ENCODE measurements at regions not wholly inside any gene's neighbourhood (a gene's known extent, or its start where the extent isn't known, plus 50 kb on each side); places are given as distances from the start of the nearest gene placed in this dataset.
A peak's percentile ranks its signal among the peaks of the same experiment; 100 is the strongest.

DNA sequence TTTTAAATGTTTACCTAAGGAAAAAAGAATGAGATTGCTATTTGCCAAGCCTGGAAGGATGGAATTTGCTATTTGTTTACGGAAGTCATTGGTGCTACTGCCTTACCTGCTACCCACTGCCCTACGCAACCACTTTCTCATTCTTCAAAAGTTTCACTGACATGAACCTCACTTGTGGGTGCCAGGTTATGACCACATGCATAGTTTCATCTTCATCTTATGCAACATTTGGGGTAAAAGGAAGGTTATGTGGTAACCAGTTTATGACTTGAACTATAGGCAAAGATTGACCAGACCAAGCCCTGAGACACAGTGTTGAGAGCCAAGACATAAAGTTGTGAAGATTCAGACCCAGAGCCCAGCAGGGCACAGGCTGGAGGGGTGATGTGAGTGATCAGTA is 142.5 kb downstream of the LACC1 start:
- DNase-seq (ENCODE audit: low read depth) = no peak

DNA sequence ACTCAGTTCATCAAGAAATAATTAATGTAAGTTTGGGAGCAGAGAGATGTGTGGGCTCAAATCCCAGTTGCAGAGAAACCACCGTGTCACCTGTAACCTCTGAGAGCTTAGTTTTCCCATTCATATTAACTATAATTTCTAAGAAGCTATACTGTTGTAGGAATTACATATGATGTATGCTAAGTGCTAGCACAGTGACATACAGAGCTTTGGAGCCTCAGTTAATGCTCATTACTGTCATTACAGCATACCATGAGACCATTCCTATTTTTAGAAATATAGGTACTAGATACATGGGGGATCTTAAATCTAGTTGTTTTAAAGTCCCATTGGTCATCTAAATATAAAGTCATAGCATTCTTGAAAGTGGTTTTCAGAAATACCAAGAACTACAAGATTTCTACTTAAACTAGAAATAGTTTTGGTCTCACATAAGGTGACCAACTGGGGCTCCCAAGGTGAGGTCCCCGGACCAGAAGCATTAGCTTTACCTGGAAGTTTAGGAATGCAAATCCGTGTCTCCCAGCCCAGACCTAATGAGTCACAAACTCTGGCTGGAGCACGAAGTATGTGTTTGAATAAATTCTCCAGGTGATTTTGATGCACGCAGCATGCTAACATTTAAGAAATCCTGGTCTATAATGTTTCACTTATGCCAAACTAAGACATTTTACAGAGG is 144.6 kb downstream of the LACC1 start:
- DNase-seq (ENCODE audit: low read depth) = no peak

DNA sequence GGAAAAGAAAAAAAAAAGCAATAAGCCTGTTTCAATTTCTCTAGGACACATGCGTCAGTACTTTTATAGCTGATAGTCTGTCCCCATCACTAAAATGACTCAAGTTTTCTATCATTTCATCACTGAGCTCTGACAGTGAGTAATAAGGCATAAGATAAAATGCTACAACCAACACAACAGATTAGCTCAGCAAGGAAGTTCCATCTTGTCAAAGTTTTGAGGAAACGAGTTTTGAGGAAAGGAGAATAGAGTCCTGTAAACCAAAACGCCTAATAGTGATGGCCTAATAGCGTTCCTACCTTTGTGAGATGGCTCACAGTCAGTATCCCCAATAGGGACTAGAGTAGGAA is 145.1 kb downstream of the LACC1 start:
- no peak for DNase-seq (ENCODE audit: low read depth)

DNA sequence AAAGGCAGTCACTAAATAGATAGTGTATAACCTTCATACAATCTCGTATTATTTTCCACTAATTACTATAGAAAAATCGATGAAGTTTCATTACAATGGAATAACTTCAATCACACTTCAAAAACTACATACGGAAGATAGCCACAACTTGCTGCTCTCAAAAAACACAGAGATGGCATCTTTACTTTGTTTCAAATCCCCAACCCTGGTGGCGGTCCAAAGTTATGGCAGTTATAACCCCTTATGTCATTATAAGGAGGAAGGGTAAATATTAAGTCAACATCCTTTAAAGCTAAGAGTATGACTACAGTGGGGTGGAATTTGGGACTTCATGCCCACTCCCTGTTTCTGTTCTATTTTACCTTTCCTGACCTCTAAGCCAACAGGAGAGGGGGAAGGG is 146.5 kb downstream of the LACC1 start:
- no peak for DNase-seq (ENCODE audit: low read depth)

DNA sequence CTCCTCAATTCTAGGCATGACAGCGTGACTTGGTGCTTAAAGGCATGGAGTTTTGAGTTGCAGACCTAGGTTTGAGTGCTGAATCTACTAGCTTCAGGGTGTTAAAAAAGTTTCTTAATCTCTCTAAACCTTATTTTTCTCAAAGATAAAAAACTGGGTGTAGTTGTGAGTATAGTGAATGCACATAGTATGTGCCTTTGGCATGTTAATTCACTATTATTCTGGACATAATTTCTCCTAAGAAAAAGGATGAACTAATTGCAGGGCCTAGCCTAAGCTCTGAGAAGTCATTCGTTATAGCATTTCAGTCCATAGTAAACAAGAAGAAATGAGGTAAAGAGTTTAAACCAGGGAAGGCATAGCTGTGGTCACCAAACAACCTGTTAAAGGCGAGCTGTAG is 149.0 kb downstream of the LACC1 start:
- DNase-seq (ENCODE audit: low read depth) = no peak

DNA sequence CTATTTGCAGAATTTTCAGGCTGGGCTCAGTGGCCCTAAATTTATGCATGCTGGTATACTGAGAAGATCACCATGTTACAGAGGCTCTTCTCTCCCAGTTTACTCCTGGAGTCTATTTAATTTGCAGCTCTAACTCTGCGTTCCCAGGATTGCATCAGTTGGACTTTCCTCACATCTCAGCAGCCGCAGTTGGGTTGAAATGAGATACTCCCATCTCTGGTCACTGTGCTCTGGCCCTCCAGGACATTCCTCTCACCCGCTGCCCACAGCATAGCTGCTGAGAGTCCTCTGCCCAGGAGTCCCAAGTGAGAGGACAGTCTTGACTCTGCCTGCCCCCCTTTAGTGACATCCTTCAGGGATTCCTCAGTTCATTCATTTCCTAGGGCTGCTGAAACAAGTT is 150.9 kb downstream of the LACC1 start:
- peak; percentile 66 for DNase-seq (ENCODE audit: low read depth)

DNA sequence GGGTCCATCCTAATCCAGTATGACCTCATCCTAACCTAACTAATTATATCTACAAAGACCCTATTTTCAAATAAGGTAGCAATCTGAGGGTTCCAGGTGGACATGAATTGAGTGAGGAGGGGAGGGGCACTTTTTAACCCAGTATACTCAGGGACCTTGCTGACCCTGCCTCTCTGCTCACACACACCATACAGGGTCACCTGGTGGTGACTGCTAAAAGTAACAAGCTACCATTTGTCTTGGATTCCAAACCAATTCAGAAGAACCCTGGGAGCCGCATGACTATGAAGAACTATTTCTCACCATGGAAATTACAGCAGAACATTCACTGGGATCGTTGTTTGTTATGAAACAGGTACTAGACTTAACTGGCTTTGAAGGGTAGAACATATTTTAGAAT is 151.9 kb downstream of the LACC1 start:
- DNase-seq (ENCODE audit: low read depth) = no peak

DNA sequence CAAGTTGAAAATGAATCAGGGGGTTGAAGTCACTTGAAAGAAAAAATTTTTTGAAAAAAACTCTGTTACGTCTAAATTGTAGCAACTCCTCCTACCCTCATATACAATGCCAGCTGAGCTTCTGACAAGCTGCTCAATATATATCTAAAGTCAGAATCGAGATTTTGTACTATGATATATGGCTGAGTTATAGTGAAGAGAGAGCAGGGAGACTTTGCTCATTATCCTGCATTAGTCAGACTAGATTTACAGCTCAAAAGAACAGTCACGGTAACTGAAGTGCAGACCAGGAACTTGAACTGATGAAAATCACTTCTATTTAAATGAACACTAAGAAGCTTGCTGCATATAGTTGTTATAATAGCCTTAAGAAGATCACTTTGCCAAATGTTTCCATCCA is 153.1 kb downstream of the LACC1 start:
- DNase-seq (ENCODE audit: low read depth) = no peak

DNA sequence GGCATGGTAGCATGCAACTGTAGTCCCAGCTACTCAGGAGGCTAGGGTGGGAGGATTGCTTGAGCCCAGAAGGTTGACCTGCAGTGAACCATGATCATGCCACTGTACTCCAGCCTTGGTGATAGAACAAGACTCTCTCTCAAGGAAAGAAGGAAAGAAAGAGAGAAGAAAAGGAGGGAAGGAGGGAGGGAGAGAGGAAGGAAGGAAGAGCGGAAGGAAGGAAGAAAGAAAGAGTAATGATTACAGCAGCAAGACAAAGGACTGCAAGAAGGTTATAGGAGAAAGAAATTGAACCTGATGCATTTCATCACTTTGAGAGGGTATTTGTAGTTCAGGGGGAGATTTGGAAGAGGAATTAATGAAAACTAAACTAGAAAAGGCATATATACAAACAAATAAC is 155.7 kb downstream of the LACC1 start:
- no peak for DNase-seq (ENCODE audit: low read depth)

DNA sequence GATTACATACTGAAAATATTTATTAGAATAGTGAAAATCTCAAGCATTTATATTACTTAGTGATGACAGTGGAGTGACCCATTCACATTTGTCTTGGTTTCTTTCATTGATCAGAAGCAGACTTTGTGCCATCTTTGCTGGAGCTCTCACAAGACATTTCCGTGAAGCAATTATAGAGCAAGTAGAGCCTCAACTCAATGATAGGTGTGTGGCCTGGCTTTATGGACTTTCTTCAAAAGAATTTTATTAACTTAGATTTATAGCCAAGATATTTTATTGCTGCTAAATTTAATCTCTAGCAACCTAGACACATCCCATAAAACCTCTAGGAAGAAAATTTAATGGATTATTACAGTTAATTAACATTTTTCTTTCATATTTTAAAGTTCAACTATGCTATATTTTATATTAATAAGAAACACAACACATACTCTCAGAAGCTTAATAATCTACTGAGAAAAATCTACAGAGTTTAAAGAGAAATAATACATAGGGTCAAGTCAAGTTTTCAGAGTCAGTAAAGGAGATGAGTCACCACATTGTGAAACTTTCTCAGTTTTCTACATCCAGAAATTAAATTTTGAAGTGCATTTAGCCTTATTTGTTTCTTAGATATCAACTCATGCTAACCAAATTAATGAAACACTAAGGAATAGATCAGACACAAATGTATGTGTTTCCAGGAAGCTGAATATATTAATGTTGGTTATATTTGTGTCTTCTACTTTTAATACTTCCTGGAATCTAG is 160.5 kb downstream of the LACC1 start:
- no peak for DNase-seq (ENCODE audit: low read depth)

DNA sequence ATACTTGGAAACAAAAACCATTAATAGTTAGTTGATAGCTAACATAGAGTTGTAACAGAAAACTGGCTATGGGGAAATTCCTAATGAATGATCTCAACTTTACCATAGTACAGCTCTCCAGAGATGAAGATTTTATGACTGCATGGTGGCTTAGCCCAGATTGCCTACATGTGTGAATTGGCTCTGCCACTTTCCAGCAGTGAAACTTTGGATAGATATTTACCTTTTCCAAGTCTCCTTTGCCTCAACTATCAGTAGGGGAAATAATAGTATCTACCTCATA is 161.1 kb downstream of the LACC1 start:
- DNase-seq (ENCODE audit: low read depth) = peak; percentile 11

DNA sequence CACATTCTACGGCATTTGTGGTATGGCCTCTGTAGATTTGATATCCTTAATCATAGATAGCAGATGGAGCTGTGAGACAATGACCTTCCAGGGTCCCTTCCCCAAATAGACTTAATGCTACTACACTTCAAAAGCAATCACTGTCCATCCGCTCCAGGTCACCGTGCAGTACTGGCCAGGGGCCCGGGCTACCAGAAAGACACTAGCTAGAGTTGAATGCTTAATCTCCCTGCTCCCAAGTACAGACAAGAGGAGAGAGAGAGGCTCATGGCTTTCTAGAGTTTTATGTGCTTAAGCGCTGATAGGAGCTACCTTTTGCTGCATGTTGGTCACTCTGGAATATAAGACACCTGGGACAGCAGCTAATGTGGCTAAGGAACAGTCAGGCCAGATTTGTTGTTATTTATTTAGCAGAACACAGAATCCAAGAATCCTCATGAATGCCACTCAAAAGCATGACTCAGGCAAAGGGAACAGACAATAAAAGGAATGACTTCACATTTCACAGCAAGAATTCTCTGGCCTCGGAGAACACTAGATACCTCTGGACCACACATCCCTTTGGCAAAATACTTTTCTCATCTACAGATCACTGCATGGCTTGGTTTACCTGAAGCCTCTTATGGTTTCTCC is 165.0 kb downstream of the LACC1 start:
- no peak for DNase-seq (ENCODE audit: low read depth)

DNA sequence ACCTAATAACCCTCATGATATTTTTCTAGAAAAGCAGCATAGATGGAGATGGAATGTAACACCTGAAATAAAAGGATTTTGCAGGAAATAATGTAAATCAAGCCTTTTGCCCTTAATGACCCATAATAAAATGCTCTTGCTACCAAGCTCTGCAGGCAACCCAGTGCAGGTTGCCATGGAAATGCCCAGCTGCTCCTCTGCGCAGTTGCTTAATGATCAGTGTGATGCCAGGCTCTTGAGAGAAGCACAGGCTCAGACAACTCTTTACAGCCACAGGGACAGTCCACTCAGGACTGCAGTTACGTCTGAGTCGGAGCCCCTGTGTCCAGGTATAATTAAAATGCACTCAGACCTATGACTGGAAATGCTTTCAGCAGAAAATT is 165.5 kb downstream of the LACC1 start:
- DNase-seq (ENCODE audit: low read depth) = no peak

DNA sequence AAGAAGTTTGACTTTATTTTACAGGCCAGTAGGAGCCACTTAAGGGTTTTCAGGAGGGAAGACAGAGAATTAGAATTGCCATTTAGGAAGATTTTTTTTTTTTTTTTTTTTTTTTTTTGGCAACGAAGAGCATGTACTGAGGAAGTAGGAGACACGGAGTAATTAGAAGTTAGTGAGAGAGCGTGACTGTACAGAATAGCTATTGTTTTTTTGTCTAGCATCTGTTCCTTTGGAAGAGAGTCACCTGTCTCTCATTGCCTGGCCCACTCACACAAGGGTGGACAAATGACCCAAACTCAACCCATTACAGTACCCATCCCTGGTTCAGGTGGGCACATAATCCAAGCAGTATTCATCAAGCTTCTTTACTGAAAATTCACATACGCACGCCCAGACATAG is 166.7 kb downstream of the LACC1 start:
- DNase-seq (ENCODE audit: low read depth) = no peak

DNA sequence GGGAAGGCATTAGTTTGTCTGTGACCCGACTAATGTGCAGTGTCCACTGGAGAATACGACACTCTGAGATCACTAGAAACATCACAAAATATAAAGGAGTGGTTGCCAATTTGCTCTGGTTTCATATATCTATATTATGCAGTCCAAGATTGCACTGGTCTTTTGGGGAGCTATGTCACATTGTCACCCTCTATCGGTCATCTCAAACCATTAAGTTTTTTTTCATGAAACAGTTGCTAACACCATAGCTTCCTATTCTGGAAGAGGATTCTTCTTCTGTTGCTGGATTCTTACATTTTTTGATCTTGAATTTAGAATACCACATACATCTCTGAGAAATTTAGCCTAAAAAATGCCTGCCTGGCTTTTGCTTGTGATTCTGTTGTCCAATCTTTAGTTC is 168.6 kb downstream of the LACC1 start:
- DNase-seq (ENCODE audit: low read depth) = no peak

DNA sequence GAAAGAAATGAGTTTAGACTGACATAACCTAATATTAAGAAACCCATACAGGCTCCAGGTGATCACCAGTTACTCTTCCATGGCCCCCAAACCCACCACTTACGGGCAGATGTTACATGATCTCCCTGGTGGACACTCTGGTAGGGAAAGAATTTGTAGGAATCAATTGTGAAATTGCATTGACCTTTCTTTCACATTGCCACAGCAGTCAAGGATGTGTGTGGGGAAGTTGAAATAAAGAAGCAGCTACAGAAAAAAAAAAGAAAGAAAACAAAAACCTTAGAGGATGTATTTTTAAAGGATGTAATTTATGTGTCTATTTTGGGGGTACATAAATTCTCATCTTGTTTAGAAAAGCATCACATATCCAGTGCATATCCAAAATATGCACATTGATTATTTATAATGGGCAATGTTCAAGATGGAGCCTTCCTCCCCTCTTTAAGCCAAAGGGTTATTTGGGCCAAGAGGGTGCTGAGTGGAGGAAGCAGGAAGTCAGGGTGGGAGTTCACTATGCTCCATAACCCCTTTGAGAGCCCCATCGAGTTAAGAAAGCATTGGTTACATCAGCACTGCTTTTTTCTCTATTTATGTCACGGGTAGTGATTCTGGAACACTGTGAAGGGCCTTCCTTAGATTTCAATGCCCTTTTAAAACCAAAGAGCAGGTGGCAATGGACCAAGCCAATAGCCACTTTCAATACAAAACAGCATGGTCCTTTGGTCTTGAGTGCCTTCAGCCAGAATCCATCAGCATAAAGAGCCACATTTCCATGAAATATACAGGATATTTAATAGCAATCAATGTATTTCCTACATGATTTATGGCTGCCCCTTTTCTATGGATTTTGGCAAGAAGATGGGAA is 169.6 kb downstream of the LACC1 start:
- DNase-seq (ENCODE audit: low read depth) = no peak

DNA sequence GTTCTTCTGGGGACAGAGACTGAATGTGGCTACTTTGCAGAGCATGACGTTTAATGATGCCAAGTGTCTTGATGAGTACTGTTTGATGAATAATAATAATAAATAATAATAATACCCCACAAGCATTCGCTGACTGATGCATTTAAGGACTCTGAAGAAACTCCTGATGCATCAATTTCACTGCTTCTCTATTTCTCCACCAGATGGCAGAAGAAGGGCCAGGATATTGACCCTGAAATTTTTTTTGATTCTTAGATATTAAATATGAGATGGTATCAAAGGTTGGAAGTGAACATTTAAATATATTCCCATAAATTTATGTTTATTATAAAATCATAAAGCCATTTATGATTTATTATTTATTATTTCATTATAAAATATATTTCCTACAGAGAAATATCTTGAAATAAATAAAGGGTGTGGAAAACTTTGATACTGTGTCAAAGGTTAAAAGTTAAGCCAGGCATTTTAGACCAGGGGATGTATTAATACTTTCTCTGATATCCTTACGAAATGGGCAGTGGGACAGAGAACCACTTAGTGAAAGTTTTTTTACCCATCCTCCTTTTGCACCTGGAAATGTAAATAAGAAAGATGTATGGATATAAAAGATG is 170.9 kb downstream of the LACC1 start:
- no peak for DNase-seq (ENCODE audit: low read depth)

DNA sequence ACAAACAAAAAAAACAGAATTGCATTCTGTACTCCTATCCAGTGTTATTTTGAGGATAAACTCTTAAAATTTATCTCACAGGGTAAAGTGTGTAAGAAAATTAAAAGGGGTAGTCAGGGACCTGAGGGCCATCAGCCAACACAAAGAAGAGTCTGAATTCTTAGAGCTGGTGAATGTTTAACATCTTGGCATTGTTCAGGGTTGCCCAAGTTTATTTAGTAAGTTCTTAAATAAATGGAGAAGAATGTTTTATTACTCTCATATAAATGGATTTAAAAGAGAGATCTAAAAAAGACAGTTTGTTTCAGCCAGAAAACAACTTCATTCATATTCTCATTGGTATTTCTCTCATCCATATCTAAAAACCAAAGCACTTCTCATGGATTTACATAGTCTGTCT is 171.7 kb downstream of the LACC1 start:
- no peak for DNase-seq (ENCODE audit: low read depth)

DNA sequence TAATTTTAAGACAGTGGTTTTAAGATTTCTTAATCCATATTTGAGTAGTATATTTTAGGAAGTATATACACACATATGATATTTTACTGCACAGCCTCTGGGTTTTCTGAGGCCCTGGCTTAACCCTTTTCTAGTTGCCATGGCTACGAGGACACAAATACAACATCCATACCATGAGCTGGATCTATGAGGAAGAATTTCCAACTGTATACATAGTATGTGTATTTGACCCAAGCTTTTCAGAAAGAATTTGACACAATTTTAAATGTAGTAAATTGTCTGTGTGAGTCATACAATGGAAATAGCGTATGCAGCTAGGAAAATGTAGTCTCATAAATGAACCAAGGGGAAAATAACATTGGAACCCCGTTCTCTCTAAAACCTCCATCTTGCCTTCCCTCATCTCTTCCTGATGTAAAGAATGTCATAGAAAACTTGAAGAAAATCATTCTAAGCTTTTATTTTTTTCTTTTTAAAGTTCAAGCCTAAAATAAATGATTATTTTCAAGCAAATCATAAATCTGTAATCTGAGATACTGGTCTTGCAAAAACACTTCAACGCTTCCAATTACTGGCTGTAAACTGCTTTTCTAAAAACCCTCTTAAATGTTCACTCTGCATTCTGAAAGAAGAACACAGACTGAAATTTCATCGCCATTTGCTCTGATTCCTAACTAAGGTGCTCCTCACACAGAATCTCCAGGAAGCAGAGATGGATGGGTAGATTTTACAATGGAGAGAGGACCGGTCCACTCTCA is 172.4 kb downstream of the LACC1 start:
- DNase-seq (ENCODE audit: low read depth) = no peak

DNA sequence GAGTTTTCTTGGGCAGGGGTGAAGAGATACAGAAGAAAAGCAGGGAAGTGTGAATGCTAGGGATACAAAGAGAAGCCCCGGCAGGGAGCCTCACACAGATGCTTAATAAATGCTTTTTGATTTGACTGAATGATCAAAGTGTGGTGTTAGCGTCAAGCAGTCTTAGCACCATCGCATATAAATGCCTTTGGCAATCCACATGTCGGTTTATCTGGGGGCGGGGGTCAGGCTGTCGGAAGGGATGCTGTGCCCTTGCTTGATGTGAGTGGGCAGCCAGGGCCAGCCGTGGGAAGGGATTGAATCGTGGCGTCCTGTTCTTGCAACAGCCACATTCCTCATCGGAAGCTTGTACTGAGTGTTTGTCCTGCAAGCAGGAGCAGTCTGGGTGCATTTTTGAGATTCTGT is 173.1 kb downstream of the LACC1 start:
- peak; percentile 60 for DNase-seq (ENCODE audit: low read depth)

DNA sequence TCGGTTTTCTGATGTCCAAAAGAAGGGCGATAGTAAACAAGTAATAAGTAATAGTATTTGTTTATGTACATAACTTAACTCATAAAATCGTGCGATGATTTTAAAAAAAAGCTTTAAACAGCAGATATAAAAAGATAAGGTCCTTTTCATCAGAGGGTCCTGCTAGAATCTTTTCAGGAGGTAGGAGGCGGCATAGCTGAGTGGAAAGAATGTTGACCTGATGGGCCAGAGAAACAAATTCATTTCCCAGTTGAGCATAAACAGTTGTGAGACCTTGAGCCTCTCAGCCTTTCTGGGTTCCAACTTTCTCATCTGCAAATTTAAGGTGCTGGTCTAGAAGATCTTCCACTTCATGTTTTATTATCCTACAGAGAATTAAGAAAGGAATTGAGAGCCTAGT is 173.5 kb downstream of the LACC1 start:
- DNase-seq (ENCODE audit: low read depth) = no peak

DNA sequence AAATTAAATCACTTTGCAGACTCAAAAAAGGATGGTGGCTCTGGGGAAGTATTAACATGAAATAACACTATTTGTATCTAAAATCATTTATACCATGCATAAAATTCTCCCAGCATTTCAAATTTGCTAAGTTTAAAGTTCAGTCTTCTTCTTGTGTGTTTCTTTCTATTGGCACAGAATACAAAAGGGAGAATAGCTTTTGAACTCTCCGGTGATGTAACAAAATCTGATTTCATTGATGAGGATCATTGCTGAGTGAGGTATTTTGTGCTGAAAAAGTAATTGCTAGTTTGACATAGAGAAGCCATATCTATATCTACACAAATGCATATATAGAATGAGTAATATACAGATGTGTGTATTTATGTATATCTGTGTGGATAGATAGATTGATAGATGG is 174.8 kb downstream of the LACC1 start:
- no peak for DNase-seq (ENCODE audit: low read depth)

All from fibroblast of gingiva (primary cell).